ENCODE measurements at regions not wholly inside any gene's neighbourhood (a gene's known extent, or its start where the extent isn't known, plus 50 kb on each side); places are given as distances from the start of the nearest gene placed in this dataset.

DNA sequence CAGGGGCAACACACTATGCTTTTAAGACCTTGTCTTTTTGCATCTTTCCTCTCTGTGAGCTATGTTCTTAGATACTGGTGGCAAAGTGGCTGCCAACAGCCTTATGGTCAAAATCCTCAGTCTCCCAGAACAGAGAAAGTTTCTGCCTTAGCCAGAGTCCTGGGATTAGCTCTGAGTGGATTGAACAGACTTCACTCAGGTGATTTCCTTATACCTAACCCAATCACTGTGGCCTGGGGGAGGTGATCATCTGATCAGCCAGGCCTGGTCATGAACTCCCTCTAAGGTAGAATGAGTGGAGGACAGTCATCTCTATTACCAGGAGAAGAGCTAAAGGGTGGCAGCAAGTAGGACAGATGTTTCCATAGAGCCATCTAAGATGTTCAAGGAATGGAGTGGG, 218.5 kb upstream of the E2F8 start:
- no peak for DNase-seq

- no peak for DNase-seq
These were observed 218.0 kb upstream of the E2F8 start for GRCh38 chr11:19458721-19459120.

DNA sequence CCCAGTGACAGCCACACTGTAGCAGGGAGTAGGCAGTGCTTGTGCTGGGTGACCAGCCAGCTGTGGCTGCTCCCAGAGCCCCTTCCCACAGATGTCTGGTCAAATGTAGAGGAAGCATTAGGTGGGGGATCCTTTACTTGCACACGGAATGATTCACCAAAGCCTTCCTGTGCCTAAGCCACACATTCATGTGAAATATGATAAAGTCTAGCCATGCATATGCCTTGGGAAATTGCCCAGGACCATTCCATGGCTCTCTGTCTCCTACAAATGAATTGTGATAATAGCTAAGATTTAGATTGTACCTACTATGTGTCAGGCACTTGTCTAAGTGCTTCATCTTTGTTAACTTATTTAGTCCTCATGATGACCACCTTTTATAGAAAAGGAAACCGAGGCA, 217.5 kb upstream of the E2F8 start:
- no peak for DNase-seq

- no peak for DNase-seq
These were observed 215.0 kb upstream of the E2F8 start for GRCh38 chr11:19455731-19456130.

GRCh38 chr11:19453651-19454257, 213.0 kb upstream of the E2F8 start:
- no peak for DNase-seq

GRCh38 chr11:19451609-19452008, 210.9 kb upstream of the E2F8 start:
- no peak for DNase-seq

GRCh38 chr11:19450282-19450681, 209.5 kb upstream of the E2F8 start:
- no peak for DNase-seq

DNA sequence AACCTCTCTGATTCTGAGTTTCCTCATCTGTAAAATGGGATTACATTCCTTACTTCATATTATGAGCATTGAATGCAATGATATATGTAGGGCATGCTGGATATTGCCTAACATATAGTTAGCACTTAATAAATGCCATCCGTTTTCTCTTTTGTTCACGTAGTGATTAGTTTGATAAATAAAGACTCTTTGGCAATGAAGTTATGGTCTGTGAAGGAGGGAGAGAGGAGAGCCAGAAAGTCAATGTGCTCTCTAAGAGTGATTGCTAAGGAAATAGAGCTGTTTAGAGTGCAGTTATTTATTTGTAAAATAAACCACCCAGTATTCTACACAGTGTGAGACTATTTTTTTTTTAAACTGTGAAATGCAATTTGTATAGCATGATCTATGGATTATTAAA, 207.9 kb upstream of the E2F8 start:
- no peak for DNase-seq

DNA sequence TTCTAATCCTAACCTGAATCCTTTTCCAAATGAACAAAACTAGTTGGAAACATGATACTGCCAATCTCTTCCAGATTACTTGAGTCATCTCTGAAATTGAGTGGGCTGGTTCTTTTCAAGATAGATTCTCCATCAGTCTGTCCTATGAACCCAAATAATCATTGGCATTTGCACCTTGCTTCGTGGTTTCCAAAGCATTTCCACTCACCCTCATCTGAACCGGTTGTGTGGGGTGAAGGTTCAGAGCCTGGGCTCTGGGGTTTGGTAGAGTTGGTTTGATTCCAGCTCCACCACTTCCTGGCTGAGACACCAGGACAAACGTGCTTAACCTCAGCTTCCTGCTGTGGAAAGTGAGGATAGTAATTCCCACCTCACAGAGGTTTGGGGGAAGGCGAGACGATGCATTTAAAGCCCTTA, 206.4 kb upstream of the E2F8 start:
- DNase-seq, result no peak

GRCh38 chr11:19445771-19446170, 205.0 kb upstream of the E2F8 start:
- DNase-seq, result no peak

DNA sequence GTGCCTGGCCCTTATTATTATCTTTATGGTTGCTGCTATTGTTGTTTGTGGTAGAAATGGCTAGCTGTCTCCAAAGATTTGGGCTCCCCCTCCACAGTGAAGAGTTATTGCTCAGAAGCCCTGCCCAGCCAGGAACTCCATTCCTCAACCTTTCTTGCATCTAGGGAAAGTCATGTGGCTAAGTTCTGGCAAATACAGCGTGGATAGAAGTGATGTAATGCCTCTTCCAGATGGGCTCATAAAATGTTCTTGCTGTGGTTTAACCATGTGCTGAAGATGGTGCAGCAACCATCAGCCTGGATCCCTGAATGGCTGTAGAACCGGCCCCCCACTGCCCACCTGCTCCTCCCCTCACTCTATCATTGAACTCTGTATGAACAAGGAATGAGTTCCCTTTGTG, 203.5 kb upstream of the E2F8 start:
- DNase-seq, result no peak

GRCh38 chr11:19442554-19442910, 201.8 kb upstream of the E2F8 start:
- no peak for DNase-seq

- no peak for DNase-seq
These were observed 201.2 kb upstream of the E2F8 start for GRCh38 chr11:19441752-19442553.

GRCh38 chr11:19441288-19441687, 200.5 kb upstream of the E2F8 start:
- no peak for DNase-seq

- no peak for DNase-seq
These were observed 197.0 kb upstream of the E2F8 start for GRCh38 chr11:19437760-19438159.

DNA sequence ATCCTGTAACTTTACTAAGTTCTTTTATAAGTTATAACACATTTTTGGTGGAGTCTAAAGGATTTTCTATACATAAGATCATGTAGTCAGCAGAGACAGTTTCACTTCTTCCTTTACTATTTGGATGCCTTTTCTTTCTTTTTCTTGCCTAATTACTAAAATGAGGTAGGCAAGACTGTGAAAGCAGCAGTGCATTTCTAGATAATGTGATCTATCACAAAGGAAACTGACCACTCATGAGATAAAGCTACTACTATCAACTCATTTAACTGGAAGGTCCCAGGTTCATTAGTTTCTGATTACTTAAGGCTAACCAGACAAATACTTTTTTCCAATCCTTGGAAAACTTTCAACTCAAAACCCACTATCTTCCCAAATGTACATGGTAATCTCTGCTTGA, 196.2 kb upstream of the E2F8 start:
- DNase-seq, result no peak

- DNase-seq, result no peak
These were observed 194.7 kb upstream of the E2F8 start for GRCh38 chr11:19435306-19435989.

- DNase-seq, result no peak
These were observed 193.0 kb upstream of the E2F8 start for GRCh38 chr11:19433791-19434190.

- DNase-seq, result no peak
These were observed 192.6 kb upstream of the E2F8 start for GRCh38 chr11:19433367-19433766.

DNA sequence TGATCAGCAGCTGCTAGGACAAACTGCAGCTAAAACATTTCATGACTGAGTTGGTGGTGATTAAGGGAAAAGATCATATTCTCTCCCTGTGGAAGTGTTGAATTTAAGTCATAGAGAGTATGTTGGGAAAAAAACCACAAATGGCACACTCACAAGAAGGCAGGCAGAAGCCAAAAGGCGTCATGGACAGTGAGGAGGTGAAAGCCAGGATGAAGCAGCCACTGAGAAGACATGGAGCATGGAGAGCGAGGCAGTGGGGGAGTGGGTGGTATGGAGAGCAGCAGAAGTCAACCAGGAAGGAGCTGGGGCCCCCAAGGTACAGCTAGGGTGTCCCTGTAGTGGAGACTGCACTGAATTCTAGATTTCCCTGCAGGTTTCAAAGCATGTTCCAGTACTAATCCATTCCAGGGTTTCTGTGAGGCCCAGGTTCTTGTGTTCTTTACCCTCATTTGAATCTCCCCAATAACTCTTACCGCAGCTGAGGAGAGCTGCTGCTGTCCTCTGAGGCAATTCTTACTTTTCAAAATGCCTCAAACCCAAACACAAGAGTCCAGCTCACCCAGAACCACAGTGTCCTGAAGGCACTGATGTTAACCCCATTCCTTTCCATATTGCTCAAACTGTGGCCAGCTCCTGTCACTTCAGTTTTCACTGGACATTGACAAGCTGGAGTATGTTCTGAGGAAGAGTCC, 191.8 kb upstream of the E2F8 start:
- no peak for DNase-seq

- no peak for DNase-seq
These were observed 190.1 kb upstream of the E2F8 start for GRCh38 chr11:19430754-19431398.

GRCh38 chr11:19430346-19430745, 189.6 kb upstream of the E2F8 start:
- DNase-seq, result no peak

- no peak for DNase-seq
These were observed 188.5 kb upstream of the E2F8 start for GRCh38 chr11:19429108-19429760.
